Hepatocyte (in vitro differentiated cells): ENCODE measurements at regions not wholly inside any gene's neighbourhood (a gene's known extent, or its start where the extent isn't known, plus 50 kb on each side); places are given as distances from the start of the nearest gene placed in this dataset.

Source experiments
- DNase-seq: peaks from one replicate; pipeline ENCODE4 v3.0.0-alpha.2; 2016; ENCODE audit warnings: low spot score
- H2AFZ ChIP-seq: fragments of 200-600 bp; sonication (generic); 2 replicates; pipeline ENCODE4 v1.6.0; 2016; ENCODE audit warnings: antibody characterized with exemption, mild to moderate bottlenecking
- H3K27ac ChIP-seq: fragments of 200-600 bp; sonication (generic); 2 replicates; pipeline ENCODE4 v1.5.1; 2016; ENCODE audit warnings: mild to moderate bottlenecking
- H3K27me3 ChIP-seq: fragments of 200-600 bp; sonication (generic); 2 replicates; pipeline ENCODE4 v1.6.1; 2016
- H3K36me3 ChIP-seq: fragments of 200-600 bp; sonication (generic); replicated peaks from 2 replicates; pipeline ENCODE4 v1.5.1; 2016; ENCODE audit warnings: low read depth; ENCODE audit not compliant: insufficient read depth
- H3K4me1 ChIP-seq: fragments of 200-600 bp; sonication (generic); 2 replicates; pipeline ENCODE4 v1.5.1; 2016; ENCODE audit warnings: mild to moderate bottlenecking, moderate library complexity; ENCODE audit not compliant: insufficient read depth
- H3K4me2 ChIP-seq: fragments of 200-600 bp; sonication (generic); 2 replicates; pipeline ENCODE4 v1.6.0; 2016
- H3K4me3 ChIP-seq: fragments of 200-600 bp; sonication (generic); 2 replicates; pipeline ENCODE4 v1.5.1; 2016; ENCODE audit warnings: mild to moderate bottlenecking
- H3K79me2 ChIP-seq: fragments of 200-600 bp; sonication (generic); 2 replicates; pipeline ENCODE4 v1.6.0; 2017; ENCODE audit warnings: mild to moderate bottlenecking
- H3K9me2 ChIP-seq: fragments of 200-600 bp; sonication (generic); replicated peaks from 2 replicates; pipeline ENCODE4 v1.6.0; 2017; ENCODE audit warnings: mild to moderate bottlenecking; ENCODE audit not compliant: insufficient read depth
- H3K9me3 ChIP-seq: fragments of 200-600 bp; sonication (generic); 2 replicates; pipeline ENCODE4 v1.5.1; 2016; ENCODE audit warnings: low read depth, mild to moderate bottlenecking
- H4K20me1 ChIP-seq: fragments of 200-600 bp; sonication (generic); 2 replicates; pipeline ENCODE4 v1.6.0; 2016; ENCODE audit warnings: mild to moderate bottlenecking; ENCODE audit not compliant: insufficient read depth, poor library complexity, severe bottlenecking
- CTCF ChIP-seq: fragments of 200-600 bp; sonication (generic); IDR thresholded peaks from 2 replicates; pipeline ENCODE4 v1.5.1; 2016; ENCODE audit warnings: antibody characterized with exemption, mild to moderate bottlenecking; ENCODE audit not compliant: poor library complexity
- EZH2 ChIP-seq: fragments of 200-600 bp; sonication (generic); IDR thresholded peaks from 2 replicates; pipeline ENCODE4 v1.6.1; 2016; ENCODE audit warnings: antibody characterized with exemption, mild to moderate bottlenecking, borderline replicate concordance
- EZH2phosphoT487 ChIP-seq: fragments of 200-600 bp; sonication (generic); IDR thresholded peaks from one replicate; pipeline ENCODE4 v1.6.1; 2018; ENCODE audit warnings: antibody characterized with exemption, mild to moderate bottlenecking, low read depth, moderate library complexity; ENCODE audit not compliant: unreplicated experiment, severe bottlenecking
- WGBS: methylation state at CpG from one replicate; pipeline ENCODE4 v1.1.6; 2016; ENCODE audit warnings: low lambda C conversion rate; ENCODE audit errors: missing lambda C conversion rate; 5-methylcytosine and 5-hydroxymethylcytosine counted together

DNA sequence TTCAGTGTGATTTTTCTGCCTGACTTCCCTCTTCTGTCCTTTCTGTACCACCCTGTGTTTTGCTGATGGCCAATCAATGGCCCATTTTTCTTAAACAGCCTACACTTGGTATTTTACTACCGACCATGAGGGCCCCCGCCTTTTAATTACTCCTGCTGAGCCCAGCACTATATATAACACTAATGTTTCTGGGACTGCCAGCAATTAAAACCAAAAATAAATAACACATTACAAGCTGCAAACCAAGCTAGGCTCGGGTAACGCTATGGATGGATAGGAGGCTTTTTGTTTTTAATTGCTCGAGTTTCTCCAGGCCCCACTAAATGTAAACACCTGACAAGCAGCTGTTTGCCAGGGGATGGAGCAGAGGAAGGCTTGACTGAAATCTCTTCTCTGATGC, 915.4 kb upstream of the AUTS2 start:
- no peaks in the 10 kb centered on the region for H3K9me2 ChIP-seq
- H3K79me2 ChIP-seq, result no peaks in the 10 kb centered on the region
- H3K27ac ChIP-seq, result no peak overlapping the region
- no peaks in the 10 kb centered on the region for H3K9me3 ChIP-seq
- no peaks in the 10 kb centered on the region for H3K4me1 ChIP-seq
- H4K20me1 ChIP-seq, result no peaks in the 10 kb centered on the region
- H3K4me3 ChIP-seq, result no peak overlapping the region
- no peak overlapping the region for H3K4me2 ChIP-seq
- H2AFZ ChIP-seq, result no peak overlapping the region
- H3K27me3 ChIP-seq, result no peaks in the 10 kb centered on the region
- 35% methylated on average over 5 of the region's 5 CpGs for WGBS
- no peak for DNase-seq
- no peaks in the 10 kb centered on the region for H3K36me3 ChIP-seq
- TF ChIP-seq CTCF, result no peak
- TF ChIP-seq EZH2, result no peak
- no peak for TF ChIP-seq EZH2phosphoT487

DNA sequence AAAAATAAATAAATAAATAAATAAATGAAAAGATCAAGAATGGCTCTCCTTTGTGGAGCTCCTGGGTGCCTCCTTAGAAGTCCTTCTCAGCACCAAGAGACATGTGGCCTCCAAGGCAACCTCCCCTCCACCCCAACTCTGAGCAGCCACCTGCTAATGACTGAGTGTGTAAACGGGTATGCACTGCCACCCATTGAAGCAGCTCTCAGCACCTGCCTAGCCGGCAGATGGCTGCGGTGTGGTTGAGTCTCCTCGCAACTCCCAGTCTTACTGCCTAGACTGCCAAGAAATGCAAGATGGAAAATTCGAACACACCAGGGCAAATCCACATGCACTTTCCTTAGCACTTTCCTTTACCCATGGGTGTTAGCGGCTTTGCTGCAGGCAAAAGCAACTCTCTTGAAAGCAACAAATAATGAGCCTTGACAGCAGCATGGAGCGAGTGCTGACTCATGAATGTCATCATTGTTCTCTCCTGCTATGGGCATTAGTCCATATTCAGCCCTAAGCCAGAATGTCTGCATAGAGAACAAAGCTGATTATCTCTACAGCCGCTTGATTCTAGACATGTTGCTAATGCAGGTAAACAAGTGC, 913.9 kb upstream of the AUTS2 start:
- Histone ChIP-seq H3K27ac (no peak overlapping the region), H3K36me3 (no peaks in the 10 kb centered on the region), H3K4me3 (no peak overlapping the region), H4K20me1 (no peaks in the 10 kb centered on the region), H3K4me1 (no peaks in the 10 kb centered on the region), H3K27me3 (no peaks in the 10 kb centered on the region), H3K79me2 (no peaks in the 10 kb centered on the region), H3K4me2 (no peak overlapping the region), H3K9me2 (no peaks in the 10 kb centered on the region), H2AFZ (no peak overlapping the region), H3K9me3 (no peaks in the 10 kb centered on the region)
- no peak for DNase-seq
- TF ChIP-seq EZH2 (no peak), CTCF (no peak), EZH2phosphoT487 (no peak)
- WGBS, result 81% methylated on average over 8 of the region's 8 CpGs

DNA sequence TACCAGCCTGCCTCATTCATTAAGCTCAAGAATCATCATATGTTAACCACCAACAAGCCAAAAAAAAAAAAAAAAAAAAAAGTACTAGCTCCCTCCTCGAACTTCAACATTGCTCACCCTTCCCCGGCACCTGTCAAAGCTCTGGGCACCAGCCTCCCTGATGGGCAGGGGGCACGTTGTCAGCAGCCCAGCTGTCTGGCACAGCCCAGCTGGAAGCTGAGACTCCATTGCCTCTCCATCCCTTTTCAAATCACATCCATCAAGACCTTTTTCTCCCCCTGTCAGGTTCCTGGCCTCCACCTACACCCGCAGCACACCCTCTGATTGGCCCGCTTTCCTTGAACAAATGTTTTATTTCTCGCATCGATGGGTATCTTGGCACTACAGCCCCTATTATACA, 913.3 kb upstream of the AUTS2 start:
- TF ChIP-seq CTCF (no peak), EZH2 (no peak), EZH2phosphoT487 (no peak)

More for the DNA sequence above, 913.3 kb upstream of the AUTS2 start:
- no peak overlapping the region for H3K4me3 ChIP-seq
- H3K9me2 ChIP-seq, result no peaks in the 10 kb centered on the region
- 96% methylated on average over 7 of the region's 7 CpGs for WGBS
- H3K79me2 ChIP-seq, result no peaks in the 10 kb centered on the region
- H3K4me1 ChIP-seq, result no peaks in the 10 kb centered on the region
- no peaks in the 10 kb centered on the region for H4K20me1 ChIP-seq
- no peak overlapping the region for H2AFZ ChIP-seq
- H3K4me2 ChIP-seq, result no peak overlapping the region
- H3K27me3 ChIP-seq, result no peaks in the 10 kb centered on the region
- H3K27ac ChIP-seq, result no peak overlapping the region
- no peak for DNase-seq
- H3K36me3 ChIP-seq, result no peaks in the 10 kb centered on the region
- H3K9me3 ChIP-seq, result no peaks in the 10 kb centered on the region
